GM23338 (cell line): ENCODE measurements at regions not wholly inside any gene's neighbourhood (a gene's known extent, or its start where the extent isn't known, plus 50 kb on each side); places are given as distances from the start of the nearest gene placed in this dataset.
A peak's percentile ranks its signal among the peaks of the same experiment; 100 is the strongest.

Experiments used
- ATAC-seq: fragments of 200-7000 bp; cut with Tn5 transposase; 3 replicates; pipeline ENCODE4 v1.9.1; 2020
- DNase-seq: peaks from one replicate; pipeline ENCODE4 v3.0.0-alpha.2; 2015; ENCODE audit warnings: low spot score
- H2AFZ ChIP-seq: fragments of 200-600 bp; sonication (generic); 2 replicates; pipeline ENCODE4 v1.8.0; 2016; ENCODE audit warnings: antibody characterized with exemption, mild to moderate bottlenecking, moderate library complexity
- H3F3A ChIP-seq: fragments of 200-600 bp; sonication (generic); replicated peaks from 2 replicates; pipeline ENCODE4 v1.8.0; 2017; ENCODE audit warnings: antibody characterized with exemption, mixed run types, low read depth
- H3K27ac ChIP-seq: fragments of 200-600 bp; sonication (generic); 2 replicates; pipeline ENCODE4 v1.6.1; 2016; ENCODE audit warnings: low read depth
- H3K27me3 ChIP-seq: fragments of 200-600 bp; sonication (generic); 2 replicates; pipeline ENCODE4 v1.8.0; 2016; ENCODE audit warnings: mild to moderate bottlenecking, mixed run types, moderate library complexity; ENCODE audit not compliant: insufficient read depth
- H3K36me3 ChIP-seq: fragments of 200-600 bp; sonication (generic); 2 replicates; pipeline ENCODE4 v1.8.0; 2016; ENCODE audit warnings: mild to moderate bottlenecking; ENCODE audit not compliant: insufficient read depth
- H3K4me1 ChIP-seq: fragments of 200-600 bp; sonication (generic); 2 replicates; pipeline ENCODE4 v1.8.0; 2016; ENCODE audit warnings: mild to moderate bottlenecking, moderate library complexity; ENCODE audit not compliant: insufficient read depth
- H3K4me2 ChIP-seq: fragments of 200-600 bp; sonication (generic); 2 replicates; pipeline ENCODE4 v1.7.1; 2017; ENCODE audit warnings: mixed run types
- H3K4me3 ChIP-seq: fragments of 200-600 bp; sonication (generic); 2 replicates; pipeline ENCODE4 v1.6.1; 2016; ENCODE audit warnings: mixed run types
- H3K79me2 ChIP-seq: fragments of 200-600 bp; sonication (generic); replicated peaks from 2 replicates; pipeline ENCODE4 v1.8.0; 2017; ENCODE audit warnings: mild to moderate bottlenecking; ENCODE audit not compliant: insufficient read depth
- H3K9me2 ChIP-seq: fragments of 200-600 bp; sonication (generic); 2 replicates; pipeline ENCODE4 v1.8.0; 2017; ENCODE audit not compliant: insufficient read depth
- H4K20me1 ChIP-seq: fragments of 200-600 bp; sonication (generic); replicated peaks from 2 replicates; pipeline ENCODE4 v1.8.0; 2017; ENCODE audit warnings: mild to moderate bottlenecking; ENCODE audit not compliant: insufficient read depth
- H3K27ac Mint-ChIP-seq: 2 replicates; pipeline ENCODE4 v1.8.0; 2020; ENCODE audit warnings: inconsistent platforms, mild to moderate bottlenecking, moderate library complexity, mixed read lengths
- H3K27me3 Mint-ChIP-seq: 3 replicates; pipeline ENCODE4 v1.8.0; 2022; ENCODE audit warnings: low read depth, mild to moderate bottlenecking, moderate library complexity, mixed read lengths, inconsistent platforms; ENCODE audit not compliant: insufficient read depth, poor library complexity
- H3K36me3 Mint-ChIP-seq: 3 replicates; pipeline ENCODE4 v1.8.0; 2021; ENCODE audit warnings: low read depth, mild to moderate bottlenecking, inconsistent platforms, moderate library complexity, mixed read lengths
- H3K4me1 Mint-ChIP-seq: 3 replicates; pipeline ENCODE4 v1.8.0; 2020; ENCODE audit warnings: mild to moderate bottlenecking, inconsistent platforms, mixed read lengths
- H3K4me3 Mint-ChIP-seq: 3 replicates; pipeline ENCODE4 v1.8.0; 2021; ENCODE audit warnings: moderate library complexity, mild to moderate bottlenecking, inconsistent platforms, mixed read lengths
- H3K9me3 Mint-ChIP-seq: 3 replicates; pipeline ENCODE4 v1.8.0; 2020; ENCODE audit warnings: moderate library complexity, mild to moderate bottlenecking, inconsistent platforms, mixed read lengths
- CREB1 ChIP-seq: fragments of 250-450 bp; sonication (Bioruptor Pico); IDR thresholded peaks from 2 replicates; pipeline ENCODE4 v1.5.0; 2020; ENCODE audit warnings: low read depth, mild to moderate bottlenecking, moderate library complexity
- EZH2 ChIP-seq: fragments of 200-600 bp; sonication (generic); IDR thresholded peaks from one replicate; pipeline ENCODE4 v1.8.0; 2017; ENCODE audit warnings: antibody characterized with exemption, mild to moderate bottlenecking, low read depth; ENCODE audit not compliant: unreplicated experiment
- EZH2phosphoT487 ChIP-seq: fragments of 200-600 bp; sonication (generic); IDR thresholded peaks from one replicate; pipeline ENCODE4 v1.8.1; 2018; ENCODE audit warnings: antibody characterized with exemption; ENCODE audit not compliant: unreplicated experiment
- JUNB ChIP-seq: IDR thresholded peaks from one replicate; pipeline ENCODE4 v1.6.1; 2016; ENCODE audit warnings: antibody characterized with exemption; ENCODE audit not compliant: unreplicated experiment
- NANOG ChIP-seq: IDR thresholded peaks from 2 replicates; pipeline ENCODE4 v1.6.1; 2016; ENCODE audit warnings: antibody characterized with exemption, borderline replicate concordance
- POLR2AphosphoS5 ChIP-seq: IDR thresholded peaks from 2 replicates; pipeline ENCODE4 v1.6.1; 2016; ENCODE audit warnings: antibody characterized with exemption, low read depth
- STAT1 ChIP-seq: IDR thresholded peaks from one replicate; pipeline ENCODE4 v1.6.1; 2016; ENCODE audit warnings: antibody characterized with exemption; ENCODE audit not compliant: unreplicated experiment
- ZNF114 ChIP-seq: fragments of 250-450 bp; sonication (Bioruptor Pico); IDR thresholded peaks from 2 replicates; pipeline ENCODE4 v1.5.0; 2020; ENCODE audit warnings: mild to moderate bottlenecking, moderate library complexity
- ZNF331 ChIP-seq: fragments of 250-450 bp; sonication (Bioruptor Pico); IDR thresholded peaks from 2 replicates; pipeline ENCODE4 v1.5.0; 2020; ENCODE audit warnings: low read depth, mild to moderate bottlenecking, moderate library complexity
- TF ChIP-seq, protein P1 (sequence below): IDR thresholded peaks from 2 replicates; pipeline ENCODE4 v1.6.1; 2016; ENCODE audit warnings: antibody characterized with exemption
- TF ChIP-seq, protein P2 (sequence below), 2 experiments: fragments of 200-600 bp in 1 of 2; sonication (generic) in 1 of 2; conservative IDR thresholded peaks; 2 replicates each; pipeline versions ENCODE4 v1.5.1 to v1.6.1; 2016 to 2017; ENCODE audit warnings: antibody characterized with exemption in 2 of 2, low read depth in 2 of 2, mild to moderate bottlenecking in 2 of 2, moderate library complexity in 1 of 2
- TF ChIP-seq, protein P3 (sequence below): IDR thresholded peaks from one replicate; pipeline ENCODE4 v1.6.1; 2018; ENCODE audit warnings: antibody characterized with exemption; ENCODE audit not compliant: unreplicated experiment

DNA sequence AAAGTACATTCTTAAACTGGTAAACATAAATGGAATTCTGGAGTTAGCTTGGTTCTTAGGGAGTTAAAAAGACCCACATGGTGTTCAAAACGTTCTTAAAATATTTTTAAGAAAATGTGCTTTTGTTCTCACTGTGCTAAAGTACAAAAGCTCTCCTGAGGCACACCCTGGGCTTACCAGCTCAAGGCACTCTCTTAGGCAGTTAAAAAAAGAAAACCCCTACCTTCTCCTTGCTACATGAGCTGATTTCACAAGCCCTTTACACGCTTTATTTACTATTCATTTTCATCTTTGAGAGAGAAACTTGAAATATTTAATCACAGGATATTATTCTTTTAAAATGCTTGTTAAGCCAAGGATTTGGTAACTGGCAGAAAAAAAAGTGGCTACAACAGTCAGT, 723.3 kb upstream of the GRAMD2B start:
- Histone ChIP-seq H3K4me3 (no peak overlapping the region), H3K4me2 (no peak overlapping the region), H3K79me2 (no peaks in the 10 kb centered on the region), H3K4me1 (no peaks in the 10 kb centered on the region), H3F3A (no peaks in the 10 kb centered on the region), H3K9me2 (no peaks in the 10 kb centered on the region), H3K27ac (no peak overlapping the region), H3K27me3 (no peaks in the 10 kb centered on the region), H2AFZ (peak overlapping the region; percentile 15), H4K20me1 (no peaks in the 10 kb centered on the region), H3K36me3 (no peaks in the 10 kb centered on the region)
- H3K36me3 Mint-ChIP-seq = peaks cover 14% of the 10 kb centered on the region
- DNase-seq = no peak
- peaks cover 14% of the 10 kb centered on the region for H3K9me3 Mint-ChIP-seq
- H3K4me1 Mint-ChIP-seq = peaks cover 5% of the 10 kb centered on the region; the same call in 2 of the 3 replicates
- H3K27me3 Mint-ChIP-seq = no peaks in the 10 kb centered on the region
- TF ChIP-seq EZH2phosphoT487 (no peak), JUNB (no peak), ZNF331 (CRISPR knock-in tag) (no peak), CREB1 (CRISPR knock-in tag) (no peak), POLR2AphosphoS5 (no peak), ZNF114 (no peak), EZH2 (no peak)
- TF ChIP-seq, protein P1, sequence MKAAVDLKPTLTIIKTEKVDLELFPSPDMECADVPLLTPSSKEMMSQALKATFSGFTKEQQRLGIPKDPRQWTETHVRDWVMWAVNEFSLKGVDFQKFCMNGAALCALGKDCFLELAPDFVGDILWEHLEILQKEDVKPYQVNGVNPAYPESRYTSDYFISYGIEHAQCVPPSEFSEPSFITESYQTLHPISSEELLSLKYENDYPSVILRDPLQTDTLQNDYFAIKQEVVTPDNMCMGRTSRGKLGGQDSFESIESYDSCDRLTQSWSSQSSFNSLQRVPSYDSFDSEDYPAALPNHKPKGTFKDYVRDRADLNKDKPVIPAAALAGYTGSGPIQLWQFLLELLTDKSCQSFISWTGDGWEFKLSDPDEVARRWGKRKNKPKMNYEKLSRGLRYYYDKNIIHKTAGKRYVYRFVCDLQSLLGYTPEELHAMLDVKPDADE = no peak
- TF ChIP-seq, protein P2, sequence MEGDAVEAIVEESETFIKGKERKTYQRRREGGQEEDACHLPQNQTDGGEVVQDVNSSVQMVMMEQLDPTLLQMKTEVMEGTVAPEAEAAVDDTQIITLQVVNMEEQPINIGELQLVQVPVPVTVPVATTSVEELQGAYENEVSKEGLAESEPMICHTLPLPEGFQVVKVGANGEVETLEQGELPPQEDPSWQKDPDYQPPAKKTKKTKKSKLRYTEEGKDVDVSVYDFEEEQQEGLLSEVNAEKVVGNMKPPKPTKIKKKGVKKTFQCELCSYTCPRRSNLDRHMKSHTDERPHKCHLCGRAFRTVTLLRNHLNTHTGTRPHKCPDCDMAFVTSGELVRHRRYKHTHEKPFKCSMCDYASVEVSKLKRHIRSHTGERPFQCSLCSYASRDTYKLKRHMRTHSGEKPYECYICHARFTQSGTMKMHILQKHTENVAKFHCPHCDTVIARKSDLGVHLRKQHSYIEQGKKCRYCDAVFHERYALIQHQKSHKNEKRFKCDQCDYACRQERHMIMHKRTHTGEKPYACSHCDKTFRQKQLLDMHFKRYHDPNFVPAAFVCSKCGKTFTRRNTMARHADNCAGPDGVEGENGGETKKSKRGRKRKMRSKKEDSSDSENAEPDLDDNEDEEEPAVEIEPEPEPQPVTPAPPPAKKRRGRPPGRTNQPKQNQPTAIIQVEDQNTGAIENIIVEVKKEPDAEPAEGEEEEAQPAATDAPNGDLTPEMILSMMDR (conservative IDR thresholded peaks at IDR 0.05; ENCODE audit: low read depth in 2 of 2) = no peak
- TF ChIP-seq, protein P3, sequence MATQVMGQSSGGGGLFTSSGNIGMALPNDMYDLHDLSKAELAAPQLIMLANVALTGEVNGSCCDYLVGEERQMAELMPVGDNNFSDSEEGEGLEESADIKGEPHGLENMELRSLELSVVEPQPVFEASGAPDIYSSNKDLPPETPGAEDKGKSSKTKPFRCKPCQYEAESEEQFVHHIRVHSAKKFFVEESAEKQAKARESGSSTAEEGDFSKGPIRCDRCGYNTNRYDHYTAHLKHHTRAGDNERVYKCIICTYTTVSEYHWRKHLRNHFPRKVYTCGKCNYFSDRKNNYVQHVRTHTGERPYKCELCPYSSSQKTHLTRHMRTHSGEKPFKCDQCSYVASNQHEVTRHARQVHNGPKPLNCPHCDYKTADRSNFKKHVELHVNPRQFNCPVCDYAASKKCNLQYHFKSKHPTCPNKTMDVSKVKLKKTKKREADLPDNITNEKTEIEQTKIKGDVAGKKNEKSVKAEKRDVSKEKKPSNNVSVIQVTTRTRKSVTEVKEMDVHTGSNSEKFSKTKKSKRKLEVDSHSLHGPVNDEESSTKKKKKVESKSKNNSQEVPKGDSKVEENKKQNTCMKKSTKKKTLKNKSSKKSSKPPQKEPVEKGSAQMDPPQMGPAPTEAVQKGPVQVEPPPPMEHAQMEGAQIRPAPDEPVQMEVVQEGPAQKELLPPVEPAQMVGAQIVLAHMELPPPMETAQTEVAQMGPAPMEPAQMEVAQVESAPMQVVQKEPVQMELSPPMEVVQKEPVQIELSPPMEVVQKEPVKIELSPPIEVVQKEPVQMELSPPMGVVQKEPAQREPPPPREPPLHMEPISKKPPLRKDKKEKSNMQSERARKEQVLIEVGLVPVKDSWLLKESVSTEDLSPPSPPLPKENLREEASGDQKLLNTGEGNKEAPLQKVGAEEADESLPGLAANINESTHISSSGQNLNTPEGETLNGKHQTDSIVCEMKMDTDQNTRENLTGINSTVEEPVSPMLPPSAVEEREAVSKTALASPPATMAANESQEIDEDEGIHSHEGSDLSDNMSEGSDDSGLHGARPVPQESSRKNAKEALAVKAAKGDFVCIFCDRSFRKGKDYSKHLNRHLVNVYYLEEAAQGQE = no peak
- ATAC-seq = no peak
- no peak overlapping the region for H3K27ac Mint-ChIP-seq
- no peak overlapping the region for H3K4me3 Mint-ChIP-seq

DNA sequence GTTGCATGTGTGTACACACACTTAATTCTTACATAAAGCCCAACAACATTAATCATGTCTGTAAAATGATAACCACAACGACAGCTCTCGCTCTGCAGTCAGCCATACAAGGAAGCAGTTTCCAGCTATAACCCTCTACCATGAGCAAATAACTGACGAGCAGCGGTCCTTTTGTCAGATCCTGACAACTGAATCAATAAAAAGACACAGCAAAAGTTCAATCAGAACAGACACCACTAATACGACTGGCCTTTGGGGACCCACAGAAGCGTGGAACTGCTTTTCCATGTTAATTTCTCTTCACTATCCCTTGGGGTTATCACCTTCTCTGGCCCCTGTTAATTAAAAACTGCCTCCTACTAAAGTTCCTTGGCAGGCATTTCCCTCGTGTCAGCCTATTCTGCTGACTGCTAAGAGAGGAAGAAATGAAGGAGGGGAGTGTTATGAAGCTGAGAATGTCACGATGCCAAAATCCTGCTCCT, 722.8 kb upstream of the GRAMD2B start:
- H3K4me3 Mint-ChIP-seq = no peak overlapping the region
- H3K4me3 ChIP-seq = no peak overlapping the region
- no peaks in the 10 kb centered on the region for H3K27me3 ChIP-seq
- ATAC-seq (no peak), DNase-seq (no peak)
- no peak overlapping the region for H3K27ac ChIP-seq
- peaks cover 5% of the 10 kb centered on the region; the same call in 2 of the 3 replicates for H3K4me1 Mint-ChIP-seq
- peaks cover 17% of the 10 kb centered on the region for H3K36me3 Mint-ChIP-seq
- H3K9me2 ChIP-seq = no peaks in the 10 kb centered on the region
- no peak overlapping the region for H3K4me2 ChIP-seq
- no peaks in the 10 kb centered on the region for H3K4me1 ChIP-seq
- H3K36me3 ChIP-seq = no peaks in the 10 kb centered on the region
- no peak overlapping the region for H3K27ac Mint-ChIP-seq
- H3K27me3 Mint-ChIP-seq = no peaks in the 10 kb centered on the region
- H3K79me2 ChIP-seq = no peaks in the 10 kb centered on the region
- H2AFZ ChIP-seq = peak overlapping the region; percentile 90
- H3F3A ChIP-seq = no peaks in the 10 kb centered on the region
- H4K20me1 ChIP-seq = no peaks in the 10 kb centered on the region
- peaks cover 20% of the 10 kb centered on the region for H3K9me3 Mint-ChIP-seq
- TF ChIP-seq STAT1 = no peak
- no peak for TF ChIP-seq EZH2phosphoT487
- TF ChIP-seq NANOG = no peak
- TF ChIP-seq EZH2 = no peak
- TF ChIP-seq, protein P2 (conservative IDR thresholded peaks at IDR 0.05; ENCODE audit: low read depth in 2 of 2) = no peak
